NCI-H345 (cell line): ENCODE measurements at regions not wholly inside any gene's neighbourhood (a gene's known extent, or its start where the extent isn't known, plus 50 kb on each side); places are given as distances from the start of the nearest gene placed in this dataset.

Source experiments
- DNase-seq: peaks from one replicate; lab custom pipeline; 2025; lab: John Stamatoyannopoulos, UW

DNA sequence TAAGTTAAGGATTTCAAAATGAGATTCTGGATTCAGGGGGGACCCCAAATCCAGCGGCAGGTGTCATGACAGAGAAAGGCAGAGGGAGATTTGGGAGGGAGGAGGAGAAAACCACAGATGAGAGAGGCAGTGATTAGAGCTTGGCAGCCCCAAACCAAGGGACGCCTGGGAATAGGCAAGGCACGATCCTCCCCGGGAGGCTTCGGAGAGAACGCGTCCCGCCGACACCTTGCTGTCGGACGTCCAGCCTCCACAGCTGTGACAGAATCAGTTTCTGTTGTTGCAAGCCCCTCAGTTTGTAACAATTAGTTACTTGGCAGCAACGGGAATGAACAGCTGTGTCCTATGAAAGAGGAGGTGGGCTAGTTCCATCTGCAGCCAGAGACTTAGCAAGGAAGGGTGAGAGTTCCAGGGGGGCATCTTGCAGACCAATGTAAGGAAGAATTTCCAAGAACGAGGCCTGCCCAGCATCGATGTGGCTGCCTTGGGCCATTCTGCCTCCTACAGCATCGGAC lies 110.7 kb upstream of the SDK2 start:
- DNase-seq: no peak

- peak; percentile 88 for DNase-seq
These were observed 113.2 kb upstream of the SDK2 start for GRCh38 chr17:73757420-73757819.

- DNase-seq: no peak
These were observed 114.0 kb upstream of the SDK2 start for GRCh38 chr17:73758245-73758644.

- no peak for DNase-seq
These were observed 115.1 kb upstream of the SDK2 start for GRCh38 chr17:73759324-73759723.

DNA sequence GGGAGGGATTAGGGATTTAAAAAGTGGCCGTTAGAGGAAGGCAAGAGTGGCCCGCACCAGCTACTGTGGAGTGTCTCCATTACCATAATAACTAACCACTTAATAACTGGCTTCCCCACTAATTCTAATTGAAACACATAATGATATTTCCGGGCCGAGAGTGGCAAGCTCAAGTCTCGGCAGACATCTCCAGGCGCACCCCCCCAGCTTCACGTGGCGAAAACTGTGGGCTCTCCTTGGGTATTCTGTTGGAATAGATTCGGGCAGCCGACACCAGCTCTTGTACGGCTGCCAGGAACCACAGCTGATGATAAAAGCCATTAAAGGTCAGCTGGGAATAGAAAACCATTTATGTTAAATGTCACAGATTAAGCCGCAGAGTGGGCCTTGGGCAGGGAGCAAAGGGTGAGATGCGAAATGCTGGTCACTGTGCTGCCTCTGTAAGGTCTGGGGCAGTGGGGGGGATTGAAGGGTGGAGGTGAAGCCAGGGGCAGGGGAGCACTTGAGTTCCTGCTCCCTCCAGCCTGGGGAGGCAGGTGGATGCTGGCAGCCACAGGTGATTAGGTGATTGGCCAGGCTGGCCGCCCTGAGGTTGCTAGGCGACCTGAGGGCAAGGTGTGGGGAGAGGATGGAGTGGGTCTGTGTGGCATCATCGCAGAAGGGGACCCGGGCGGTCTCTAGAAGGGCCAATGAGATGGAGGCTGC lies 115.6 kb upstream of the SDK2 start:
- DNase-seq: peak; percentile 63

DNA sequence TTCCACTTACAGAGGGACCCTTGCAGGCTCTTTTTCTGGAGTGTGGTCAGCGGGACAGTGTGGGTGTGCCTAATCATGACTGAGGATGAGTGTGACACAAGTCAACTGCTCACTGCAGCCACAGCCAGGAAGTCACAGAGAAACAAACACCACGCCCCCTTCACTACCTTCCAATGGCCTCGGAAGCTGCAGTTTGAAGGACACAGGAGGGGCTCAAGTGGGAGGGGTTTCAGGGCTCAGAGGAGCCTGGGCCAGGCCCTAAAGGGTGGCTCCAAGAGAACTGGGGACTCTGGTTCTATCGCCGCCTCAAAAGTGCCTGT lies 116.2 kb upstream of the SDK2 start:
- DNase-seq: peak; percentile 49

- DNase-seq: peak; percentile 85
These were observed 121.7 kb upstream of the SDK2 start for GRCh38 chr17:73765824-73766563.

- no peak for DNase-seq
These were observed 123.5 kb upstream of the SDK2 start for GRCh38 chr17:73767696-73768095.

DNA sequence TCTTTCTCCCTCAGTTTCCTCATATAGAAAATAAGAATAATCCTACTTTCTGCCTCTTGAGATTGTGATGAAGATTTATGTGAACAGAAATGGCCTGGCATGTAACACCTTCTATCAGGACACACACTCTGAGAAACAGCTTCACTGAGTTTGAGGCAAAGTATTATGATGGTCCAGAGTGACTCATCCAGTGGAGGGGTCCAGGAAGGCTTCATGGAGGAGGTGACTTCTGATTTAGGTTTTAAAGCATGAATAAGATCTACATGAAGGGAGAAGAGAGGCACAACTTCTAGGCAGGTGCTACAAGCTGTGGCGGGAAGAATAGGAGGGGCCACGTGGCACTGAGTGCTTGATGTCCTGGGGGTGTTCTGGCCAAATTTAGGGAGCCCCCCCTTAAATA lies 124.4 kb upstream of the SDK2 start:
- no peak for DNase-seq

DNA sequence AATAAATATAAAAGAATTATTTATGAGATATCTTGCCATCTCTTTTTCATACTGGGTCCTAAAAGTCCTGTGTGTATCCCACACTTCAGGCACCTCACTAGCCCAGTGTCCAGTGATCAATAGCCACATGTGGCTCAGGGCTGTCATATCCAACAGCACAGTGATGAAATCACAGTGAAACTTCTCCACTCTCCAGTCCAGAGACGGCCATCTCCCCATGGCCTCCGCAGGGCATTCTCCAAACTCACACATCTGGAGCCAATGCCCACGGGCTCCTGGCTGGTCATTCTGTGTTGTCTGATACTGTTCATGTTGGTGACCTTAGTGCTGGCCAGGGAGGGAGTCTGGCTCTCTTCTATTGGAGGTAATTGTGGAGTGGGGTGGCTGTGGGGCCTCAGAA lies 125.2 kb upstream of the SDK2 start:
- DNase-seq: no peak

- peak; percentile 72 for DNase-seq
These were observed 126.0 kb upstream of the SDK2 start for GRCh38 chr17:73770115-73770848.

- DNase-seq: no peak
These were observed 126.6 kb upstream of the SDK2 start for GRCh38 chr17:73770849-73771229.

DNA sequence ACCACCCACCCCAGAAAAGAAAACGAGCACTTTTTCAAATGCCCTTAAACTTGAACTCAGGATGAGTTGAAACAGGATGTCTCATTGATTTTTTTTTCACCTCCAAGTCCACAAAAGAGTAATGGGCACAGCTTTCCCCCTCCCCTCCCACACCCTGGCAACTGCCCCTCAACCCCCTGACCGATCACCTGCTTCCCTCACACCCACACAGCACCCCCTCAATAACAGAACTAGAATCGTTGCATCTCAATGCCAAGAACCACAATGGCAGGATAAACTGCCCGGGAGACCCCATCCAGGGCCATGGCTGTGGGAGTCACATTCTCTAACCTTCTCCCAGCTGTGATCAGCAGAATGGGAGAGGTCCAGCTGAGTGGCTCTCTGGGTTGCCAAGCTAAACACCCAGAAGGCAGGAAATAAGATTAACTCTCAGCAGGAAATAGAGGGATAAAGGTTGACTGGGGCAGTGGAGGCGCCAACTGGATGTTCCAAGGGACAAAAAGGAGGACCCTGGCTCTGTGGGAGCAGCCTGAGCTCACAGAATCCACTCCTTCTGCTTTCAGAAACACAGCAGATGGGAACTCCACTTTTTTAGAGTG lies 128.0 kb upstream of the SDK2 start:
- no peak for DNase-seq

DNA sequence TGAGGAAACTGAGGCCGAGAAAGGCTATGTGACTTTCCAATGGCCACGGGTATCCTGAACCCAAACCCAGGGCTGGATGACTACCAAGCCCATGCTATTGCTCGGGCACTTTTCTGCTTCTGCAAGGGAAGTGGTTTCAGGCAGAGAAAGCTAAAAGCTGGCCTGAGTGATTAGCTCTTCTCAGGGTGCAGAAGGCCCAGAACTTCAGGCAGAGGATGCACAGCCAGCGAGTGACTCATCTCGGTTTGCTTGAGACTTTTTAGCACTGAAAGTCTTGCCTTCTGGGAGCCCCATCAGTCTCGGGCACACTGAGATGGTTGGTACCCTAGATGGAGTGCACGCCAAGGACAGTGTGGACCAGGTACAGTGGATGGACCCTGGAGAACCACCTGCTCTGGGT lies 129.5 kb upstream of the SDK2 start:
- DNase-seq: no peak

- DNase-seq: no peak
These were observed 130.6 kb upstream of the SDK2 start for GRCh38 chr17:73774852-73775251.

- no peak for DNase-seq
These were observed 132.3 kb upstream of the SDK2 start for GRCh38 chr17:73776351-73777130.

DNA sequence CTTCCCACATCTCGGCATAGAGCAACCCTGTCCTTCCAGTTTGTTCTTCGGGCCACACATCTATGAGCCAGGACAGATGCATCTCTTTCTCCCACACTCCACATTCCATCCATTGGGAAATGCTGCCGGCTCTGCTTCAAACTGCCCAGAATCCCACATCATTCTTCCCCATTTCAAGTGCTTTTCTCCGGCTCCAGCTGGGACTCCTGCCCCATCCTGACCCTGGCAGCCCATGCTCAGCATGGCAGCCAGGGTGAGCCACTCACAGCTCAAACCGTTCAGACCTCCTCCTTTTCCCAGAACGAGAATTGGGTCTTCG lies 132.8 kb upstream of the SDK2 start:
- no peak for DNase-seq

DNA sequence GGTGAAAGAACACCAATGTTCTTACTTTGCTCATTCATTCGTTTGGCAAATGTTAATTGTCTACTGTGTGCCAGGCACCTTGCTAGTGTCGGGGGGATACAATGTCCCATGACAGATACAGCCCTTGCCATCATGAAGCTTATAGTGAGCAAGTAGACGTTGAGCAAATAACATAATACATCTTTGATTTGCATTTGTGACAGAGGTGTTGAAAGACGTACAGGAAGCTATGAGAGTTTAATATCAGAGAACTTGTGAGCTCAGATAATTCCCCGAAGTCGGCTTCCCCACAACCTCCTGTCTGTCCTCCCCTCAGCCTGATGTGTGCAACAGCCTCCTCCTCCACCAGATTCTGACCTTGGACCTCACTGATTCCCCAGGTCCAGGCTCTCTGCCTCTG lies 138.0 kb upstream of the SDK2 start:
- no peak for DNase-seq

DNA sequence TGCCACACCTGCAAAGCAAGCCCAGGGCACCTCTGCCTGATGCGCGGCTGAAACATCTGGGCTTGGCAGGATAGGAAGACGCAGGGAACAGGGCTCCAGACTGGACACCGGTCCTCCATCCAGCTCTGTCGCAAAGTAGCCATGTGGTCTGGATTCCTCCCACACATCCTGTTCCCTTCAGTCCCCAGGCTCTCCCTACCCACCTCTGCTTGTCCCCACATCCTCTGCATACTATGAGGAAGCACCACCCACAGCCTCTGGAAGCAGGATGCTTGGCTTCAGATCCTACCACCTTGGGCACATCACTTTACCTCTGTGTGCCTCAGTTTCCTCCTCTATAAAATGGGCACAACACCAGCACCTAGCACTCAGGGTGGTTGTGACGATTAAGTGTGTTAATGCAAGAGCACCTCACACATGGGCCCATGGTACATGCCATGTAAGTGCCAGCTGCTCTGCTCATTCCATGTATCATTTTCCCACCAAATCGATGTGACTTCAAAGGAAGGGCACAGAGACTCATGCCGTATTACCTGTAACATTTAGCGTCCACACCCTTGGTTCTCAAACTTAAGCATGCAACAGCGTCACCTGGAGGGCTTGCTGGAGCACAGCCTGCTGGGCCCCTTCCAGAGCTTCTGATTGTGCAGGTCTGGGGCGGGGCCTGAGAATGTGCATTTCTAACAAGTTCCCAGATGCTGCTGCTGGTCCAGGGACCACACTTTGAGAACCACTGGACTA lies 138.6 kb upstream of the SDK2 start:
- DNase-seq: no peak

- no peak for DNase-seq
These were observed 139.1 kb upstream of the SDK2 start for GRCh38 chr17:73783382-73783766.

GRCh38 chr17:73783945-73784603 lies 139.8 kb upstream of the SDK2 start:
- peak; percentile 31 for DNase-seq
